Stomach smooth muscle (tissue), 2 donors: ENCODE measurements at regions not wholly inside any gene's neighbourhood (a gene's known extent, or its start where the extent isn't known, plus 50 kb on each side); places are given as distances from the start of the nearest gene placed in this dataset.

Experiments used
- H3K27ac ChIP-seq: one replicate; pipeline ENCODE4 v1.7.0; 2013; ENCODE audit warnings: mild to moderate bottlenecking, low read length, inconsistent platforms
- H3K27me3 ChIP-seq, 2 donors: one replicate each; pipeline ENCODE4 v1.7.0; 2013; ENCODE audit warnings: low read length in 2 of 2; ENCODE audit not compliant: insufficient read depth in 2 of 2, control insufficient read depth in 1 of 2
- H3K36me3 ChIP-seq, 2 donors: one replicate each; pipeline ENCODE4 v1.7.0; 2013; ENCODE audit warnings: low read length in 2 of 2; ENCODE audit not compliant: control insufficient read depth in 2 of 2, insufficient read depth in 2 of 2
- H3K4me1 ChIP-seq: one replicate; pipeline ENCODE4 v1.7.0; 2013; ENCODE audit warnings: low read length; ENCODE audit not compliant: control insufficient read depth, insufficient read depth
- H3K4me3 ChIP-seq, 2 donors: one replicate each; pipeline ENCODE4 v1.7.0; 2013; ENCODE audit warnings: low read length in 2 of 2
- H3K9ac ChIP-seq, 2 donors: one replicate each; pipeline ENCODE4 v1.7.0; 2013; ENCODE audit warnings: low read length in 2 of 2, mild to moderate bottlenecking in 1 of 2
- H3K9me3 ChIP-seq, 2 donors: one replicate each; pipeline ENCODE4 v1.7.0; 2013; ENCODE audit warnings: low read length in 2 of 2; ENCODE audit not compliant: control insufficient read depth in 2 of 2
- donor health status: healthy.
- donor health status: Pancreatic carcinoma.

- Histone ChIP-seq H3K27me3 (no peaks in the 10 kb centered on the region), H3K9ac (no peak overlapping the region), H3K9me3 (no peaks in the 10 kb centered on the region), H3K4me1 (peaks cover 27% of the 10 kb centered on the region), H3K36me3 (no peaks in the 10 kb centered on the region), H3K27ac (no peak overlapping the region), H3K4me3 (no peak overlapping the region)
These were observed 170.9 kb upstream of the NCAM1 start for GRCh38 chr11:112790286-112790685.

GRCh38 chr11:112792070-112792469 lies 169.2 kb upstream of the NCAM1 start:
- Histone ChIP-seq H3K4me3 (no peak overlapping the region), H3K27ac (no peak overlapping the region), H3K27me3 (no peaks in the 10 kb centered on the region), H3K4me1 (peaks cover 30% of the 10 kb centered on the region), H3K9me3 (no peaks in the 10 kb centered on the region), H3K9ac (no peak overlapping the region), H3K36me3 (no peaks in the 10 kb centered on the region)

DNA sequence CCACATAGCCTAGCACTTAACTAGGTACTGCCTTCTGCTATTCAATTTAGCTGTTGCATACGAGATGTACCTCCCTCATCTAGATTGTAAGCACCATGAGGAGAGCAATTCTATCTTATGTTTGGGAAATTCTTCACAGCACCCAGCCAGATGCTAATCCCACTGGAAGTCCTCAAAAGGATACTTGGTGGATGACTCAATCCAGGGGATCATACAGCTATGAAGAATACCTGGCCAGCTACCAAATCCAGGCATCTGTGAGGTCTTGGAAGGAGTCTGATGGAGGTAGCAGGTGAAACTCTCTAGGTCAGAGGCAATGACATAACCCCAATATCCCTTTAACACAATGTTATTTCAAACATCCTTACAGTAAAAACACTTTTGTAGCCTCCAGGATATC lies 167.8 kb upstream of the NCAM1 start:
- Histone ChIP-seq H3K4me3 (no peak overlapping the region), H3K36me3 (no peaks in the 10 kb centered on the region), H3K27ac (no peak overlapping the region), H3K9ac (no peak overlapping the region), H3K9me3 (no peaks in the 10 kb centered on the region), H3K4me1 (peaks cover 35% of the 10 kb centered on the region), H3K27me3 (no peaks in the 10 kb centered on the region)

DNA sequence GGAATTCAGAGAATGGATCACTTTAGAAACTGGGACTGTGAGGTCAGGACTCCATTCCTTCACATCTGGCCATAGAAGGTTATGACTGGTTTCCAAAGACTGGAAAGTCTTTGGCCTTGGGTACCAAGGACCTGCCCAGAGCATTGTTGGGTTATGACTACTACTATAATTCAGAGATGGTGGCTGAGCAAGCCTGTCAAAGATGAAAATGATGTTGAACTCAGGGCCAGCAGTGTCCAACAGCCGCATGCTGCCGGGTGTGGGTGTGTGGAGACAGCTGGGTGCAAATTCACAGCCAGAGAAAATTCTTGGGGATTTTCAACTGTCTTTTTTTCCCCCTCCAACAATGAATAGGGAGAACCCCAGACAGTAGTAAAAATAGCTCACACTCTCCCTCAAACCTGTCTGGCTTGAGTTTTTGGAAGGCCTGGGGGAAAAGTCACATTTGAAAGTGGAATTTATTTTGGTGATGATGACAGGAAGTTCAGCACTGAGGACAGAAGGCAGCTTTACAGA lies 166.8 kb upstream of the NCAM1 start:
- Histone ChIP-seq H3K9ac (no peak overlapping the region), H3K4me1 (peaks cover 35% of the 10 kb centered on the region), H3K27ac (peak overlapping the region; percentile 78), H3K36me3 (no peaks in the 10 kb centered on the region), H3K27me3 (no peaks in the 10 kb centered on the region), H3K9me3 (no peaks in the 10 kb centered on the region), H3K4me3 (no peak overlapping the region)

DNA sequence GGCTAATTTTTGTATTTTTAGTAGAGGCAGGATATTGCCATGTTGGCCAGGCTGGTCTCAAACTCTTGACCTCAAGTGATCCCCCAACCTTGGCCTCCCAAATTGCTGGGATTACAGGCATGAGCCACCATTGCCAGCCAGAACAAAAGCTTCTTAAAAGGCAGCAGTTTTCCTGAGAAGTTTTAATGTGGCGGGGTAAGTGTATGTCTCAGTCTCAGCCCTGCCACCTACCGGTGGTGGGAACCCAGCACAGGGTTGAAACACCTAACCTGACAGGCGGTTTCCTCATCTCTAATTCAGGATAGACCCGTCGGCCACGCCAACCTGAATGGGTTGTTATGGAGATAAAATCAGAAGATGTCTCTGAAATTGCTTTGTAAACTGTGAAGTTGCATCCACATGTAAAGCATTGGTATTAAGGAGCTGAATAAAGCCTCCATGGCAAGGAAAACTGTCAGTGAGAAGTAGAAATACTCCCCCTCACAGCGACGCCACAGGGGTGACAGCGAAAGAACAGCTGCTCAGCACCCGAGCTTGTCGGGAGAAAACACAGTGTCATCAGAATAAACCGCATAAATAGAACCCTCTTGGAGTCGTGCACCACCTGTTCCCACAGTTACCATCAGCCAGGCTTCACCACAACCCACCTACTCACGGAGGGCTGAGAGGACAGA lies 165.9 kb upstream of the NCAM1 start:
- Histone ChIP-seq H3K27ac (peak overlapping the region; percentile 78), H3K4me1 (peaks cover 35% of the 10 kb centered on the region), H3K9me3 (no peaks in the 10 kb centered on the region), H3K9ac (no peak overlapping the region), H3K36me3 (no peaks in the 10 kb centered on the region), H3K4me3 (no peak overlapping the region), H3K27me3 (no peaks in the 10 kb centered on the region)

DNA sequence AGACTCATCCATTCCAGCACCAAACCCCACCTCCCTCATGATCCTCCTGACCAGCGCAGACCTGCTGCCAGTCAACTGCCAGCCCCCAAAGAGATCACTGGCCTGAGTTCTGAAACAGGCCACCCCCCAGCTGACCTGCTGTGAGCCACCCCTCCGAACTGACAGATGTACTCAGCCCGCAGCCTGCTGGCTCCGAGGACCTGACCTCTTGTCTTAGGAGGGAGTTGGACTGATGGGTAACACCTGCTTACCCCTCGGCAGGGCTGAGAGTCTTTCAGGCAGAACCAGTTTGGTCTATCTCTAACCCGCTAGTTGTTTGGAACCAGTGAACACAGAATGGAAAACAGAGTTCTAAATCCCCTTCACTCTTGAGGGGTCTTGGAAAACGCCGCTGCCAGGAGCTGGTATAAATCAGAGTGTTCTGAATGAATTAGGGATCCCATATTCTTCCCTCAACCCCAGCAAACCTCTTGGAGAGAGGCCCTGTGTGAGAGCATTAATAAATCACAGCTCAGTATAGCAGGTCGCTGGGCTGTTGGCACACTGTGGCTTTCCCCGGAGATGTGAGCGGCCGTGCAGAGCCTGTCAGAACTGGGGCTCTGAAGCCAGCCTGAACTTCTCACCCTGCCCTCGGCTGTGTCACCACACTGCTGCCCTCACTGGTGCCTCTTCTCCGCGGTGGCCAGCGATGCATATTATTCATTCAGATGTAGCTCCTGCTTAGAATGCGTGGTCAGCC lies 165.1 kb upstream of the NCAM1 start:
- no peaks in the 10 kb centered on the region for H3K27me3 ChIP-seq
- peaks cover 42% of the 10 kb centered on the region for H3K4me1 ChIP-seq
- peak overlapping the region; percentile 78 for H3K27ac ChIP-seq
- H3K9ac ChIP-seq, result no peak overlapping the region
- H3K4me3 ChIP-seq, result peak overlapping the region in 1 of 2 donors; percentile 29
- no peaks in the 10 kb centered on the region for H3K9me3 ChIP-seq
- H3K36me3 ChIP-seq, result no peaks in the 10 kb centered on the region

DNA sequence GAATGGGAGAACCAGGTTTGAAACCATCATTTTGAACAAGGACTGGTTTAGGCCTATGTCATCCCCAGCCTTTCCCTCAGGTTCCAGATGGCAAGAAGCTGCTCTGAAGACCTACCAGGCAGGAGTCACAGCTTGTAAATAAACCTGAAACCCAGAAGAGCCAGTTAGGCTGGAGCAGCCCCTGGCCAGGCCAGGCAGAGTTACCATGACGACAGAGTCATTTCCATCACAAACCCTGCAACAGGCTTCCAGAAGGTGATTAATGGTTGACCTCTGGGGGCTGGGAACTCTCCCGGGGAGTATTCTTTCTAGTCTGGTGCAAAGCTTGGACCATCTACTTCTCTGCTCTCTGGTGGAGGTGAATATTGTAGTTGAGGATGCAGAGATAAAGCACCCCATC lies 164.1 kb upstream of the NCAM1 start:
- Histone ChIP-seq H3K27me3 (no peaks in the 10 kb centered on the region), H3K4me3 (no peak overlapping the region), H3K4me1 (peaks cover 52% of the 10 kb centered on the region), H3K9ac (no peak overlapping the region), H3K36me3 (no peaks in the 10 kb centered on the region), H3K27ac (peak overlapping the region; percentile 78), H3K9me3 (no peaks in the 10 kb centered on the region)

- Histone ChIP-seq H3K27ac (peak overlapping the region; percentile 78), H3K27me3 (no peaks in the 10 kb centered on the region), H3K9me3 (no peaks in the 10 kb centered on the region), H3K4me1 (peaks cover 53% of the 10 kb centered on the region), H3K36me3 (no peaks in the 10 kb centered on the region), H3K4me3 (no peak overlapping the region), H3K9ac (no peak overlapping the region)
These were observed 163.4 kb upstream of the NCAM1 start for GRCh38 chr11:112797648-112798293.

GRCh38 chr11:112801025-112801816 lies 160.0 kb upstream of the NCAM1 start:
- Histone ChIP-seq H3K9ac (peak overlapping the region in 1 of 2 donors; percentile 60), H3K27ac (peak overlapping the region; percentile 80), H3K36me3 (no peaks in the 10 kb centered on the region), H3K4me1 (peaks cover 41% of the 10 kb centered on the region), H3K4me3 (no peak overlapping the region), H3K27me3 (no peaks in the 10 kb centered on the region), H3K9me3 (no peaks in the 10 kb centered on the region)

GRCh38 chr11:112801817-112802088 lies 159.5 kb upstream of the NCAM1 start:
- no peaks in the 10 kb centered on the region for H3K27me3 ChIP-seq
- H3K9ac ChIP-seq, result no peak overlapping the region
- peak overlapping the region; percentile 80 for H3K27ac ChIP-seq
- H3K4me3 ChIP-seq, result no peak overlapping the region
- H3K4me1 ChIP-seq, result peaks cover 41% of the 10 kb centered on the region
- H3K36me3 ChIP-seq, result no peaks in the 10 kb centered on the region
- H3K9me3 ChIP-seq, result no peaks in the 10 kb centered on the region
